SK-N-SH (cell line): ENCODE measurements at regions not wholly inside any gene's neighbourhood (a gene's known extent, or its start where the extent isn't known, plus 50 kb on each side); places are given as distances from the start of the nearest gene placed in this dataset.

Experiments
- CTCF ChIA-PET: fragments of 300-600, 350-600 bp; formaldehyde crosslinking; extraction: SDS; loops from one replicate; lab custom pipeline; 2021; lab: Yijun Ruan, JAX
- POLR2A ChIA-PET: fragments of 350-600 bp; sonication (Branson Sonifier 250); formaldehyde crosslinking; extraction: SDS; loops from one replicate; lab custom pipeline; 2020; ENCODE audit warnings: antibody characterized with exemption, inconsistent platforms; lab: Yijun Ruan, JAX
- DNase-seq: peaks from one replicate; pipeline ENCODE4 v3.0.0; 2012
- H2AFZ ChIP-seq: fragments of 200-600 bp; sonication (generic); 2 replicates; pipeline ENCODE4 v1.8.1; 2016; ENCODE audit warnings: antibody characterized with exemption, mild to moderate bottlenecking, low read depth
- H3F3A ChIP-seq: fragments of 200-600 bp; sonication (generic); replicated peaks from 2 replicates; pipeline ENCODE3; 2016; ENCODE audit warnings: antibody characterized with exemption, mild to moderate bottlenecking; ENCODE audit not compliant: insufficient read depth
- H3K27ac ChIP-seq, 2 experiments: fragments of 200-500 bp in 1 of 2; fragments of 200-600 bp in 1 of 2; sonication (Bioruptor generic) in 1 of 2; sonication (generic), shearing (Covaris generic) in 1 of 2; 2 replicates each; pipeline versions ENCODE4 v1.5.1 to v1.6.1; 2014 to 2016; ENCODE audit warnings: low read depth in 2 of 2, inconsistent platforms in 1 of 2, low read length in 1 of 2, mild to moderate bottlenecking in 1 of 2, mixed read lengths in 1 of 2
- H3K27me3 ChIP-seq: fragments of 200-600 bp; sonication (generic), shearing (Covaris generic); 2 replicates; pipeline ENCODE4 v1.6.1; 2016; ENCODE audit warnings: mixed run types; ENCODE audit not compliant: insufficient read depth
- H3K36me3 ChIP-seq, 2 experiments: fragments of 200-500 bp in 1 of 2; fragments of 200-600 bp in 1 of 2; sonication (Bioruptor generic) in 1 of 2; sonication (generic) in 1 of 2; replicated peaks in 1 of 2; 2 replicates each; pipeline versions ENCODE3 to v1.5.1; 2014 to 2016; ENCODE audit warnings: low read length in 1 of 2, mild to moderate bottlenecking in 1 of 2; ENCODE audit not compliant: insufficient read depth in 2 of 2, control insufficient read depth in 1 of 2
- H3K4me1 ChIP-seq, 2 experiments: fragments of 200-500 bp in 1 of 2; fragments of 200-600 bp in 1 of 2; sonication (Bioruptor generic) in 1 of 2; sonication (generic), shearing (Covaris generic) in 1 of 2; 2 replicates each; pipeline versions ENCODE4 v1.5.1 to v1.6.1; 2014 to 2016; ENCODE audit warnings: low read depth in 1 of 2, low read length in 1 of 2, mixed run types in 1 of 2; ENCODE audit not compliant: insufficient read depth in 2 of 2, control insufficient read depth in 1 of 2
- H3K4me2 ChIP-seq: fragments of 200-600 bp; sonication (generic), shearing (Covaris generic); 2 replicates; pipeline ENCODE4 v1.6.1; 2017; ENCODE audit warnings: mixed run types
- H3K4me3 ChIP-seq, 2 experiments: fragments of 200-500 bp in 1 of 2; fragments of 200-600 bp in 1 of 2; sonication (Bioruptor generic) in 1 of 2; sonication (generic), shearing (Covaris generic) in 1 of 2; 2 replicates each; pipeline versions ENCODE4 v1.5.1 to v1.8.1; 2014 to 2016; ENCODE audit warnings: low read depth in 2 of 2, inconsistent platforms in 1 of 2, low read length in 1 of 2, mild to moderate bottlenecking in 1 of 2, mixed read lengths in 1 of 2, moderate library complexity in 1 of 2
- H3K79me2 ChIP-seq: fragments of 200-600 bp; sonication (generic); 2 replicates; pipeline ENCODE4 v1.8.1; 2017; ENCODE audit warnings: mild to moderate bottlenecking; ENCODE audit not compliant: insufficient read depth
- H3K9ac ChIP-seq: fragments of 200-600 bp; sonication (generic); 2 replicates; pipeline ENCODE4 v1.6.1; 2017; ENCODE audit warnings: mixed run types
- H3K9me2 ChIP-seq: fragments of 200-600 bp; sonication (generic); 2 replicates; pipeline ENCODE4 v1.6.1; 2017; ENCODE audit warnings: mixed run types
- H3K9me3 ChIP-seq: fragments of 200-600 bp; sonication (generic); 2 replicates; pipeline ENCODE4 v1.6.1; 2017; ENCODE audit warnings: mixed run types, mild to moderate bottlenecking, moderate library complexity
- H4K20me1 ChIP-seq: fragments of 200-600 bp; sonication (generic); 2 replicates; pipeline ENCODE4 v1.6.1; 2017; ENCODE audit warnings: mild to moderate bottlenecking, mixed run types; ENCODE audit not compliant: insufficient read depth
- CHD2 ChIP-seq: fragments of 150-350 bp; IDR thresholded peaks from 2 replicates; pipeline ENCODE4 v1.6.1; 2018; ENCODE audit warnings: low read length; ENCODE audit not compliant: partially characterized antibody
- EZH2phosphoT487 ChIP-seq: fragments of 200-600 bp; sonication (generic); IDR thresholded peaks from 2 replicates; pipeline ENCODE4 v1.6.1; 2017; ENCODE audit warnings: low read depth, mixed run types, mild to moderate bottlenecking, antibody characterized with exemption, moderate library complexity, borderline replicate concordance
- FOXM1 ChIP-seq: IDR thresholded peaks from 2 replicates; pipeline ENCODE4 v1.4.0; 2012; ENCODE audit warnings: low read depth, mild to moderate bottlenecking
- GATA2 ChIP-seq: sonication (generic); formaldehyde crosslinking; IDR thresholded peaks from 2 replicates; pipeline ENCODE4 v1.5.0; 2020; ENCODE audit warnings: mild to moderate bottlenecking, missing genetic modification reagents
- MEF2A ChIP-seq: IDR thresholded peaks from 2 replicates; pipeline ENCODE4 v1.4.0; 2012; ENCODE audit warnings: low read depth, borderline replicate concordance
- NRF1 ChIP-seq: IDR thresholded peaks from 2 replicates; pipeline ENCODE4 v1.6.1; 2012; ENCODE audit warnings: low read depth, mild to moderate bottlenecking, low read length
- RAD21 ChIP-seq: IDR thresholded peaks from 2 replicates; pipeline ENCODE4 v1.6.1; 2012; ENCODE audit warnings: mild to moderate bottlenecking, low read length
- RCOR1 ChIP-seq: fragments of 150-350 bp; IDR thresholded peaks from 2 replicates; pipeline ENCODE4 v1.6.1; 2017; ENCODE audit warnings: antibody characterized with exemption, low read length
- RFX5 ChIP-seq: IDR thresholded peaks from 2 replicates; pipeline ENCODE4 v1.6.1; 2012; ENCODE audit warnings: mild to moderate bottlenecking, improper control_type of control experiment, low read length
- SIN3A ChIP-seq: IDR thresholded peaks from 2 replicates; pipeline ENCODE4 v1.6.1; 2012; ENCODE audit warnings: low read depth, mild to moderate bottlenecking, low read length, moderate library complexity, borderline replicate concordance
- SMC3 ChIP-seq: IDR thresholded peaks from 2 replicates; pipeline ENCODE4 v1.6.1; 2012; ENCODE audit warnings: low read depth, low read length, improper control_type of control experiment
- USF2 ChIP-seq: fragments of 150-350 bp; IDR thresholded peaks from 2 replicates; pipeline ENCODE4 v1.6.1; 2017; ENCODE audit warnings: antibody characterized with exemption, low read length, low read depth, borderline replicate concordance
- WGBS: methylation state at CpG from one replicate; pipeline ENCODE4 v1.1.6; 2017; ENCODE audit warnings: low lambda C conversion rate; 5-methylcytosine and 5-hydroxymethylcytosine counted together
- TF ChIP-seq, protein P1 (sequence below): IDR thresholded peaks from 2 replicates; pipeline ENCODE4 v1.4.0; 2012; ENCODE audit warnings: low read depth, borderline replicate concordance
- TF ChIP-seq, protein P2 (sequence below): fragments of 150-350 bp; IDR thresholded peaks from 2 replicates; pipeline ENCODE4 v1.6.1; 2016; ENCODE audit warnings: mild to moderate bottlenecking, low read depth, low read length

GRCh38 chr1:168396508-168396907 lies 115.8 kb downstream of the TBX19 start (continued):
- TF ChIP-seq GATA2 (CRISPR knock-in tag) (no peak), NRF1 (no peak), SMC3 (no peak), RFX5 (no peak)
- TF ChIP-seq, protein P1, sequence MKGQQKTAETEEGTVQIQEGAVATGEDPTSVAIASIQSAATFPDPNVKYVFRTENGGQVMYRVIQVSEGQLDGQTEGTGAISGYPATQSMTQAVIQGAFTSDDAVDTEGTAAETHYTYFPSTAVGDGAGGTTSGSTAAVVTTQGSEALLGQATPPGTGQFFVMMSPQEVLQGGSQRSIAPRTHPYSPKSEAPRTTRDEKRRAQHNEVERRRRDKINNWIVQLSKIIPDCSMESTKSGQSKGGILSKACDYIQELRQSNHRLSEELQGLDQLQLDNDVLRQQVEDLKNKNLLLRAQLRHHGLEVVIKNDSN, result no peak
- TF ChIP-seq, all 33 proteins: peak for 0

GRCh38 chr1:168394858-168395257 lies 114.2 kb downstream of the TBX19 start:
- Histone ChIP-seq H3K79me2 (no peaks in the 10 kb centered on the region), H3K27me3 (no peaks in the 10 kb centered on the region), H3K4me2 (no peak overlapping the region), H3K4me1 (peaks cover 15 to 20% of the 10 kb centered on the region in 2 experiments), H2AFZ (no peak overlapping the region), H3F3A (peaks cover 14% of the 10 kb centered on the region), H3K9me2 (no peaks in the 10 kb centered on the region), H3K4me3 (no peak overlapping the region), H3K9ac (no peak overlapping the region), H3K36me3 (no peaks in the 10 kb centered on the region), H3K27ac (no peak overlapping the region), H3K9me3 (no peaks in the 10 kb centered on the region), H4K20me1 (no peaks in the 10 kb centered on the region)
- 71% methylated on average over 1 of the region's 1 CpG for WGBS
- DNase-seq, result no peak
- TF ChIP-seq SMC3, result no peak
- no peak for TF ChIP-seq FOXM1
- CTCF ChIA-PET, result no interaction called here
- POLR2A ChIA-PET, result no interaction called here

GRCh38 chr1:168392958-168393549 lies 112.4 kb downstream of the TBX19 start:
- no peak overlapping the region for H2AFZ ChIP-seq
- 64% methylated on average over 4 of the region's 5 CpGs for WGBS
- peaks cover 6 to 8% of the 10 kb centered on the region in 2 experiments for H3K4me1 ChIP-seq
- H3K4me2 ChIP-seq, result no peak overlapping the region
- no peaks in the 10 kb centered on the region for H3K9me2 ChIP-seq
- H3K27me3 ChIP-seq, result no peaks in the 10 kb centered on the region
- TF ChIP-seq RAD21 (no peak), GATA2 (CRISPR knock-in tag) (no peak), MEF2A (no peak), CHD2 (no peak), SIN3A (no peak), USF2 (no peak), RCOR1 (no peak), EZH2phosphoT487 (no peak)
- TF ChIP-seq, protein P2, sequence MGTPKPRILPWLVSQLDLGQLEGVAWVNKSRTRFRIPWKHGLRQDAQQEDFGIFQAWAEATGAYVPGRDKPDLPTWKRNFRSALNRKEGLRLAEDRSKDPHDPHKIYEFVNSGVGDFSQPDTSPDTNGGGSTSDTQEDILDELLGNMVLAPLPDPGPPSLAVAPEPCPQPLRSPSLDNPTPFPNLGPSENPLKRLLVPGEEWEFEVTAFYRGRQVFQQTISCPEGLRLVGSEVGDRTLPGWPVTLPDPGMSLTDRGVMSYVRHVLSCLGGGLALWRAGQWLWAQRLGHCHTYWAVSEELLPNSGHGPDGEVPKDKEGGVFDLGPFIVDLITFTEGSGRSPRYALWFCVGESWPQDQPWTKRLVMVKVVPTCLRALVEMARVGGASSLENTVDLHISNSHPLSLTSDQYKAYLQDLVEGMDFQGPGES, result no peak
- TF ChIP-seq, protein P1, result no peak
- no peaks in the 10 kb centered on the region for H4K20me1 ChIP-seq
- CTCF ChIA-PET, result interaction anchor here (1.0 to 2.1 kb wide), 3 partner anchors 13 to 47 kb away, joined by 3 to 8 read pairs (median 3); no protein-coding TSS in a partner anchor
- no peak overlapping the region for H3K4me3 ChIP-seq
- POLR2A ChIA-PET, result no interaction called here
- no peak overlapping the region for H3K9ac ChIP-seq
- H3F3A ChIP-seq, result peaks cover 14% of the 10 kb centered on the region
- no peak overlapping the region for H3K27ac ChIP-seq
- no peaks in the 10 kb centered on the region for H3K79me2 ChIP-seq
- no peaks in the 10 kb centered on the region for H3K9me3 ChIP-seq
- H3K36me3 ChIP-seq, result no peaks in the 10 kb centered on the region
- no peak for DNase-seq
